Fibroblast of peridontal ligament (primary cell): ENCODE measurements at regions not wholly inside any gene's neighbourhood (a gene's known extent, or its start where the extent isn't known, plus 50 kb on each side); places are given as distances from the start of the nearest gene placed in this dataset.
"Not testable (repeated sequence)": the region's sequence is repeated elsewhere in the genome, so short reads cannot be mapped to it uniquely, and the experiment has no call there.

Source experiments
- DNase-seq: peaks from one replicate; pipeline ENCODE4 v3.0.0-alpha.2; 2010; ENCODE audit errors: extremely low read depth

GRCh38 chr1:148264374-148265276 lies 112.5 kb upstream of the NBPF11 start:
- no peak for DNase-seq

GRCh38 chr1:148263906-148264255 lies 111.8 kb upstream of the NBPF11 start:
- DNase-seq: no peak

GRCh38 chr1:148263128-148263905 lies 111.2 kb upstream of the NBPF11 start:
- peak; percentile 45 for DNase-seq

- not testable (repeated sequence) for DNase-seq
Observed at GRCh38 chr1:148261684-148262083, 109.6 kb upstream of the NBPF11 start.

- not testable (repeated sequence) for DNase-seq
Observed at GRCh38 chr1:148257886-148258285, 105.8 kb upstream of the NBPF11 start.

GRCh38 chr1:148254611-148255429 lies 102.7 kb upstream of the NBPF11 start:
- DNase-seq: not testable (repeated sequence)

GRCh38 chr1:148253808-148254207 lies 101.7 kb upstream of the NBPF11 start:
- not testable (repeated sequence) for DNase-seq

- DNase-seq: not testable (repeated sequence)
Observed at GRCh38 chr1:148248798-148249197, 96.7 kb upstream of the NBPF11 start.

- DNase-seq: not testable (repeated sequence)
Observed at GRCh38 chr1:148246258-148246861, 94.3 kb upstream of the NBPF11 start.

GRCh38 chr1:148245843-148246242 lies 93.8 kb upstream of the NBPF11 start:
- not testable (repeated sequence) for DNase-seq

- DNase-seq: not testable (repeated sequence)
Observed at GRCh38 chr1:148245443-148245842, 93.4 kb upstream of the NBPF11 start.

- DNase-seq: not testable (repeated sequence)
Observed at GRCh38 chr1:148233250-148233649, 81.2 kb upstream of the NBPF11 start.

- not testable (repeated sequence) for DNase-seq
Observed at GRCh38 chr1:148228846-148229245, 76.8 kb upstream of the NBPF11 start.

GRCh38 chr1:148222399-148223159 lies 70.5 kb upstream of the NBPF11 start:
- DNase-seq: not testable (repeated sequence)

GRCh38 chr1:148221593-148221992 lies 69.5 kb upstream of the NBPF11 start:
- DNase-seq: not testable (repeated sequence)

- DNase-seq: not testable (repeated sequence)
Observed at GRCh38 chr1:148219229-148219628, 67.1 kb upstream of the NBPF11 start.

- DNase-seq: not testable (repeated sequence)
Observed at GRCh38 chr1:148211191-148211590, 59.1 kb upstream of the NBPF11 start.

- not testable (repeated sequence) for DNase-seq
Observed at GRCh38 chr1:148210624-148211023, 58.5 kb upstream of the NBPF11 start.

GRCh38 chr1:148210166-148210565 lies 58.1 kb upstream of the NBPF11 start:
- DNase-seq: not testable (repeated sequence)

- DNase-seq: not testable (repeated sequence)
Observed at GRCh38 chr1:148202013-148202412, 49.9 kb upstream of the NBPF11 start.
